Panc1 (cell line): ENCODE measurements at regions not wholly inside any gene's neighbourhood (a gene's known extent, or its start where the extent isn't known, plus 50 kb on each side); places are given as distances from the start of the nearest gene placed in this dataset.

ENCODE experiments used
- ATAC-seq: fragments of 200-7000 bp; cut with Tn5 transposase; 2 replicates; pipeline ENCODE4 v1.9.1; 2020; ENCODE audit warnings: mild to moderate bottlenecking, moderate library complexity
- BruUV-seq: library from RNA; stranded (reverse); fragments of 400-500 nt; replicated peaks from 2 replicates; lab custom pipeline; 2021; lab: Mats Ljungman, UMichigan
- CTCF ChIA-PET: fragments of 300-600 bp; sonication (Branson Sonifier 250); formaldehyde crosslinking; loops from one replicate; lab custom pipeline; 2022; ENCODE audit warnings: antibody characterized with exemption; lab: Charles Lee
- POLR2A ChIA-PET: fragments of 300-600 bp; sonication (Branson Sonifier 250); formaldehyde crosslinking; loops from one replicate; lab custom pipeline; 2022; ENCODE audit warnings: antibody characterized with exemption; lab: Charles Lee
- DNase-seq: peaks from one replicate; pipeline ENCODE4 v3.0.0-alpha.2; 2010; ENCODE audit warnings: low read depth, low spot score
- H3K27ac ChIP-seq: 2 replicates; pipeline ENCODE4 v1.5.1; 2011; ENCODE audit warnings: mild to moderate bottlenecking, low read length, inconsistent platforms
- H3K27me3 ChIP-seq: fragments of 200-500 bp; sonication (Bioruptor generic); 2 replicates; pipeline ENCODE4 v1.6.0; 2014; ENCODE audit warnings: low read length, inconsistent platforms; ENCODE audit not compliant: control insufficient read depth, insufficient read depth
- H3K36me3 ChIP-seq: fragments of 200-500 bp; sonication (Bioruptor generic); 2 replicates; pipeline ENCODE4 v1.5.1; 2014; ENCODE audit warnings: inconsistent platforms, mild to moderate bottlenecking, low read length, moderate library complexity; ENCODE audit not compliant: control insufficient read depth, insufficient read depth
- H3K4me1 ChIP-seq: 2 replicates; pipeline ENCODE4 v1.5.1; 2011; ENCODE audit warnings: inconsistent platforms, mild to moderate bottlenecking, low read length, moderate library complexity; ENCODE audit not compliant: control insufficient read depth, insufficient read depth
- H3K4me3 ChIP-seq, 2 experiments: 2 replicates each; pipeline ENCODE4 v1.5.1; 2011 to 2012; ENCODE audit warnings: low read depth in 2 of 2, low read length in 2 of 2, mild to moderate bottlenecking in 2 of 2, inconsistent platforms in 1 of 2, moderate library complexity in 1 of 2
- H3K9me3 ChIP-seq: fragments of 200-500 bp; sonication (Bioruptor generic); 2 replicates; pipeline ENCODE4 v1.5.1; 2014; ENCODE audit warnings: low read depth, mild to moderate bottlenecking, inconsistent platforms, low read length, moderate library complexity; ENCODE audit not compliant: control insufficient read depth, insufficient read depth
- CTCF ChIP-seq: fragments of 450-650 bp; IDR thresholded peaks from 2 replicates; pipeline ENCODE4 v1.5.1; 2017; ENCODE audit warnings: mild to moderate bottlenecking
- POLR2AphosphoS5 ChIP-seq: IDR thresholded peaks from 2 replicates; pipeline ENCODE4 v1.6.1; 2012; ENCODE audit warnings: mild to moderate bottlenecking, low read depth, low read length, moderate library complexity
- REST ChIP-seq, 2 experiments: IDR thresholded peaks; 2 replicates each; pipeline ENCODE4 v1.6.1; 2011 to 2012; ENCODE audit warnings: low read depth in 2 of 2, control low read depth in 1 of 2, low read length in 1 of 2, mild to moderate bottlenecking in 1 of 2, moderate library complexity in 1 of 2; ENCODE audit not compliant: insufficient read depth in 1 of 2
- SIN3A ChIP-seq: IDR thresholded peaks from 2 replicates; pipeline ENCODE4 v1.6.1; 2012; ENCODE audit warnings: low read depth, mild to moderate bottlenecking, low read length, moderate library complexity, borderline replicate concordance; ENCODE audit not compliant: insufficient read depth
- TCF7L2 ChIP-seq: IDR thresholded peaks from 2 replicates; pipeline ENCODE4 v1.6.1; 2011; ENCODE audit warnings: mild to moderate bottlenecking, low read depth, low read length, inconsistent platforms
- in situ Hi-C: cut with HindIII; loops from 2 replicates; pipeline ENCODE4 v1.10.0; 2016; ENCODE audit warnings: low sequenced_read_pairs, low pct_unique_long_range_greater_than_20kb
- intact Hi-C: fragments of 100-400 bp; cut with micrococcal nuclease; formaldehyde crosslinking; loops from one replicate; pipeline ENCODE4 v1.10.0; 2022; ENCODE audit not compliant: unreplicated experiment

GRCh38 chr2:198390670-198391069 lies 586.3 kb downstream of the PLCL1 start:
- in situ Hi-C loops = no loop called here
- ATAC-seq = no peak
- no peak for DNase-seq
- TF ChIP-seq SIN3A (no peak), TCF7L2 (no peak), CTCF (no peak), REST (IDR thresholded peaks at IDR 0.05; ENCODE audit: insufficient read depth in 1 of 2, low read depth in 2 of 2, low read length in 1 of 2) (no peak), POLR2AphosphoS5 (no peak)
- Histone ChIP-seq H3K27me3 (no peaks in the 10 kb centered on the region), H3K9me3 (no peaks in the 10 kb centered on the region), H3K4me3 (no peak overlapping the region), H3K36me3 (no peaks in the 10 kb centered on the region), H3K27ac (no peak overlapping the region), H3K4me1 (no peaks in the 10 kb centered on the region)
- intact Hi-C loops = no loop called here
- no TSS peak for BruUV-seq
- ChIA-PET CTCF (interaction anchor here (0.7 kb wide), 1 partner anchor 234 kb away, joined by 7 read pairs; no protein-coding TSS in a partner anchor), POLR2A (no interaction called here)

GRCh38 chr2:198387677-198388076 lies 583.3 kb downstream of the PLCL1 start:
- no peaks in the 10 kb centered on the region for H3K4me1 ChIP-seq
- POLR2A ChIA-PET = no interaction called here

More at GRCh38 chr2:198387677-198388076, 583.3 kb downstream of the PLCL1 start:
- CTCF ChIA-PET = no interaction called here
- ATAC-seq (no peak), DNase-seq (no peak)
- H3K36me3 ChIP-seq = no peaks in the 10 kb centered on the region
- intact Hi-C loops = no loop called here
- no TSS peak for BruUV-seq
- no peaks in the 10 kb centered on the region for H3K27me3 ChIP-seq
- H3K9me3 ChIP-seq = no peaks in the 10 kb centered on the region
- TF ChIP-seq POLR2AphosphoS5 = no peak
- TF ChIP-seq SIN3A = no peak
- no peak for TF ChIP-seq TCF7L2
- TF ChIP-seq CTCF = no peak
- TF ChIP-seq REST (IDR thresholded peaks at IDR 0.05; ENCODE audit: insufficient read depth in 1 of 2, low read depth in 2 of 2, low read length in 1 of 2) = no peak
- no peak overlapping the region for H3K27ac ChIP-seq
- H3K4me3 ChIP-seq = no peak overlapping the region
- in situ Hi-C loops = no loop called here
